ENCODE measurements at regions not wholly inside any gene's neighbourhood (a gene's known extent, or its start where the extent isn't known, plus 50 kb on each side); places are given as distances from the start of the nearest gene placed in this dataset.

DNA sequence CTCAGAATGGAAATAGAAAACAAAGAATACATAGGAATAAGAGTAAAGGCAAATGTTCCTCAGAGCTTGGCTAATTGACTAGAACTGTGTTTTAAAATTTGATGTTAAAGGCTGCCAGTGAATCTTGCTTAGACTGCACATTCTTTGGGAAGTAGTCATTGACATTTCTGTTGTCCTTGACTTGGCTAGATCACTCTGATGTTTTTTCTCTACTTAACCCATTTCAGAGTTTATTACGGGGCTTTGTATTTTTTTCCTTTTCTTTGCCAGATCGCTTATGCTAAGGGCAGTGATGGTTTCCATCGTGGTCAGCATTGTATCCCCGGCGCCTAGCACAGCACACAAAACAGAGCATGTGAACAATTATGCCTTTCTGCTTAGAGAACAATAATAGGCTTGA, 1126.7 kb upstream of the CDH9 start:
- TF ChIP-seq, protein P1, sequence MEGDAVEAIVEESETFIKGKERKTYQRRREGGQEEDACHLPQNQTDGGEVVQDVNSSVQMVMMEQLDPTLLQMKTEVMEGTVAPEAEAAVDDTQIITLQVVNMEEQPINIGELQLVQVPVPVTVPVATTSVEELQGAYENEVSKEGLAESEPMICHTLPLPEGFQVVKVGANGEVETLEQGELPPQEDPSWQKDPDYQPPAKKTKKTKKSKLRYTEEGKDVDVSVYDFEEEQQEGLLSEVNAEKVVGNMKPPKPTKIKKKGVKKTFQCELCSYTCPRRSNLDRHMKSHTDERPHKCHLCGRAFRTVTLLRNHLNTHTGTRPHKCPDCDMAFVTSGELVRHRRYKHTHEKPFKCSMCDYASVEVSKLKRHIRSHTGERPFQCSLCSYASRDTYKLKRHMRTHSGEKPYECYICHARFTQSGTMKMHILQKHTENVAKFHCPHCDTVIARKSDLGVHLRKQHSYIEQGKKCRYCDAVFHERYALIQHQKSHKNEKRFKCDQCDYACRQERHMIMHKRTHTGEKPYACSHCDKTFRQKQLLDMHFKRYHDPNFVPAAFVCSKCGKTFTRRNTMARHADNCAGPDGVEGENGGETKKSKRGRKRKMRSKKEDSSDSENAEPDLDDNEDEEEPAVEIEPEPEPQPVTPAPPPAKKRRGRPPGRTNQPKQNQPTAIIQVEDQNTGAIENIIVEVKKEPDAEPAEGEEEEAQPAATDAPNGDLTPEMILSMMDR (IDR thresholded peaks at IDR 0.05) = no peak
- TF ChIP-seq POLR2AphosphoS5 (IDR thresholded peaks at IDR 0.05) = no peak
- no peak for TF ChIP-seq POLR2A (IDR thresholded peaks at IDR 0.05)
- TF ChIP-seq EP300 (IDR thresholded peaks at IDR 0.05) = no peak
